GM21619 (cell line): ENCODE measurements at regions not wholly inside any gene's neighbourhood (a gene's known extent, or its start where the extent isn't known, plus 50 kb on each side); places are given as distances from the start of the nearest gene placed in this dataset.
A peak's percentile ranks its signal among the peaks of the same experiment; 100 is the strongest.

Experiments
- ATAC-seq: cut with Tn5 transposase; IDR thresholded peaks from one replicate; pipeline ENCODE4 v1.9.1; 2021; ENCODE audit not compliant: unreplicated experiment

DNA sequence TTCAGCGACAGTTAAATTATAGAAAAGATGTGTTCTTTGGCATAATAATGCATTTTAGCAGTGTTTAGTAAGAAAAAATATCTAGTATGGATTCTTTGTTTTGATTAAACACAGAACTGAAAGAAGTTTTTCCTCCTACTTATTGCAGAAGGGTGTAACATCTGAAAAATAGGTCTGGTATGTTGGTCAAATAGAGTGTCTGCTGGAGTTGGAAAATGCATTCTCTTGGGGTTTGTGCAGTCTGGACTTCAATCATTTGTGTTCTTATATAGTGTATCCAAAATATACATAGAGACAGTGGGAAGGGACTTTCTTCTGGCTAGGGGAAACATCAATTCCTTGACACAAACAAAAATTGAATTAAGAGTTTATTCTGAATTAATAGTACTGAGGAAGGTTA, 132.4 kb upstream of the MAN1A1 start:
- no peak for ATAC-seq

DNA sequence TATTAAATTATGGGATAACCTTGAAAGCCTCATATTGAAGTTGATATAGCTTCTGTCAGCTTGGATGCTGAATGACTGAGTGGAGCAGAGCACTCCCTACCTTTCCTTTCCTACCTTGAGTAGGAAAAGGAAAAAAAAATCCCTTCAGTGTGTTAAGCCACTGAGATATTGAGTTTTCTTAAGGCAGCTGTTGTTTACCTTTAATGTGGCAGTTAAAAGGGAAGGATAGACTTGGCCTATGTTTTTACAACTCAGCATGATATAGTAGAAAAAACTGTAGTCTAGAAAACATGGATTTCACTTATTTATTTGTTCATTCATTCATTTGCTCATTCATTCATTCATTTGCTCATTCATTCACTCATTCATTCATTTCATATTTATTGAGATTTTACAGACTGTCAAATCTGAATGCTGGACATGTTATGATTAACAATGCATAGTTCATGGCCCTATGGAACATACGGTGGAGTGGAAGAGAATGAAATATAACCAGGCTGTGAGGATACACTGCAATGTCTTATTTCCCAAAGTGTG, 131.5 kb upstream of the MAN1A1 start:
- no peak for ATAC-seq

GRCh38 chr6:119479860-119480655, 130.5 kb upstream of the MAN1A1 start:
- no peak for ATAC-seq

DNA sequence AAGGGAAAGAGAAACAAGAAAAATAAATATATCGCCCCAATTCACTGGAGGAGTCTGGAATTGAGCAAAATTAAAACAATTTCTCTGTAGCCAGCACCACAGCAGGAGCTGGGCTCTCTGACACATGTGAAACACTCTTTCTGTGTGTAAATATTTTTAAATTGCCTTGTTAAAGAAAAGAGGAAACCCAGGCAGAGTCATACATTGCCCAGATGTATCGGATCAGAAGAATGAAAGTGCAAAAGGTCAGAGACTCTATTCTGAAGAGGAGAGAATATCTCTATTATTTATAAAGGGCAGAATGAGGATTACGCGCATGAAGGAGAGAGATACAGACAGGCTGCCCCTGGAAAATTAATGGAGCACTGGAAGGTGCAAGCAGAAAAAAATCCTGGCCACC, 127.0 kb upstream of the MAN1A1 start:
- ATAC-seq = peak; percentile 89

- ATAC-seq = no peak
These were observed 126.5 kb upstream of the MAN1A1 start for GRCh38 chr6:119476024-119476423.

GRCh38 chr6:119470893-119471542, 121.5 kb upstream of the MAN1A1 start:
- ATAC-seq = peak; percentile 61

GRCh38 chr6:119467488-119468081, 118.0 kb upstream of the MAN1A1 start:
- no peak for ATAC-seq

DNA sequence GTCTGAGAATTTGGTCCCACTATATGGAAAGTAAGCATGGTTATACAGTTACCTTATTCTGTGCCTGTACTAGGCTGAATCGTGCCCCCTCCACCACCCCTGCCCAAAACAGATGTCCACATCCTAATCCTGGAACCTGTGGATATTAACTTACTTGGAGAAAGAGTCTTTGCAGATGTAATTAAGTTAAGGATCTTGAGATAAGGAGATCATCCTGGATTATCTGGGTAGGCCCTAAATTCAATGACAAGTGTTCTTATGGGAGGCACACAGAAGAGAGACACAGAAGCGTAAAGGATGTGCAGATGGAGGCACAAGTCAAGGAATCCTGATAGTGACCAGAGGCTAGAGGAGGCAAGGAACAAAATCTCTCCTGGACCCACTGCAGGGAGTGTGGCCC, 116.7 kb upstream of the MAN1A1 start:
- ATAC-seq = no peak

DNA sequence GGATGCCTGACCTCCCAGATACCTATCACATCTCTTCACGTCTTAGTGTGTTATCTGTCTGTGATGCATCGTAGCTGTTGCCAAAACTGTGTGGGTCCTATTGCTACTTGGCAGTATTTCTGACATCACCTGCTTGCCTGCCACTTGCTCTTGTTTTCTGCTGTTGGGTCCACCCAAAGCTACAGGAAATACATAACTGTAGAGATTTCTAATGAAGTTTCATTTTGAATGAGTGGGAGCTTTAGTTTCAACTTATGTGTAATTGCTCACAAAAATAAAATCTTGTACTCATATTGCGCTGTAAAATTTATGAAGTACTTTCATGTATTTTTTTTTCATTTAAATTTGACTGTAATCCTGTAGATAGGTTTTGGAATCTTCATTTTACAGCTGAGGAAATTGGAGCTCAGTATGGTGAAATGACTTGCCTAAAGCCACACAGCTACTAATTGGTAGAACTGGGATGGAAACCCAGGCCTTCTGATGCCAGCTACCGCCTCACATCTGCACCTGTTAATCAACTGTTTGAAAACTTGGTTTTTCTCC, 113.6 kb upstream of the MAN1A1 start:
- ATAC-seq = peak; percentile 73

DNA sequence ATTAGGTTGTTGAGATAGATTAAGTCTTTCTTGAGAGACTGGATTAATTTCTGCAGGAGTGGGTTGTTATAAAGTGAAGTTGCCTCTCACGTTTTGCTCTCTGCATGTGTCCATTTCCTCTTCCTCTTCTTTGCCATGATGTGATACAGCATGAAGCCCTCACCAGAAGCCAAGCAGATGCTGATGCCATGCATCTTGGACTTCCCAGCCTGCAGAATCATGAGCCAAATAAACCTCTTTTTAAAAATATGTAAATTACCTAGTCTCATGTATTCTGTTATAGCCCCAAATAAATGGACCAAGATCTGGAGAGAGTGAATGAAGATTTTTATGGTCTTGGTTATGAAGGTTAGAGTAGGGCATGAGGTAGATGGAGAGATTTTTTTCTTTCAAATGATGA, 111.6 kb upstream of the MAN1A1 start:
- no peak for ATAC-seq

- peak; percentile 65 for ATAC-seq
These were observed 109.8 kb upstream of the MAN1A1 start for GRCh38 chr6:119459207-119459974.

DNA sequence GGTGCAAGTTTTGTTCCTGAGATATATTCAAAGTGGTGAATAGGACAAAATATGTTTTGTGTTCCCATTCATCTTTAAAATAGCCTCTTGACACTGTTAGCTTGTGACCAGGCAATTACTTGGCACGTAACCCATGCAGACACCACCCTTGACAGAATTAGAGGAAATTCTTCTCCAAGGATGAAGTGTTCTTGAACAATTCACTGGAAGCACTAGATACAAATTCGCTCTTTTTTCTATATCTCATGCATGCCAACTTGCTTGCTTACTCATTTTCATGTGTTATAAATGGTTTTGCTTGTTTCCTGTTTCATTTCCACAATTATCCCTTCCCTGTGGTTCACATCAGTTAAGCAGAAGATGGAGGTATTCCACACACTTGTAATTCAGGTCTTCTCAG, 105.2 kb upstream of the MAN1A1 start:
- ATAC-seq = no peak

DNA sequence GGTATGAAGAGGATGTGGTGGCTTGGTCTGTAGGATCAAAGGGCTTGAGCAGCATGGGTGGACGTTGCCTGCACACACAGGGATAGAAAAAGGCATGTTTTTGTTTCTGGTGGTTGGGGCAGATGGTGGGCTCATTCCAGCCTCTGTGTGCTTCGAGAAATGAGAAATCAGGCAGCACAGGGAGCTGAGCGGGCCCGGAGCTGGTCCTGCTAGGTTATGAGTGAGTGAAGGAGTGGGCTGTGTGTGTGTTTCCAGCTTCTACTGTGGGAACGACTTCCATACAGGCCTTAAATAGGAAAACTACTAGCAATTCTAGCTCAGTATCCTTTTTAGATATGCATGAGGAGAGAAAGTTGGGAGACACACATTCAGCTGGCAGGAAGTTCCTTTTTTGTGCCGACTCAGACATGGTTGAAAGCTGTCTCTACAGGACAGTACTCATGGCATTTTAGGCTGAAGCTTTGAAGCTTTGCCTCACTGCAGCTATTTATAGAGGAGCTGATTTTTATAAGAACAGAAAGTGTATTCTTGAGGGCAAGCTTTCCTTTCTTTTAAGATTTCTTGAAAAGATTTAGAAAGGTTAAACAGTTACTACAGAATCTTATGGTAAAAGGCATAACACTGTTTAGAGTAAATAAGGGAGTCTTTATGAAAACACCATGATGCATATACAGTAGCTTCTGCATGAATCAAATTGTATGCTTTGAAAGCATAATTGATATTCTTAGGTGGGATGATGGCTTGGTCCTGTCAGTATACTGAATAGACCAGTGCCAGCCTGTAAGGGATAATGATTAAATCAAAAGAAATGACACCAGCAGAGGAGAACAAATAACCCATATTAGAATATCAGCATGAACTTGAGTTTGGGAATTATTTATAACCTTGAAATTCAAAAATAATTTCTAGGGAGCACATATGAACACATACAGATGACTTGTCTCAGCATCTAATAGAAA, 104.0 kb upstream of the MAN1A1 start:
- ATAC-seq = no peak

DNA sequence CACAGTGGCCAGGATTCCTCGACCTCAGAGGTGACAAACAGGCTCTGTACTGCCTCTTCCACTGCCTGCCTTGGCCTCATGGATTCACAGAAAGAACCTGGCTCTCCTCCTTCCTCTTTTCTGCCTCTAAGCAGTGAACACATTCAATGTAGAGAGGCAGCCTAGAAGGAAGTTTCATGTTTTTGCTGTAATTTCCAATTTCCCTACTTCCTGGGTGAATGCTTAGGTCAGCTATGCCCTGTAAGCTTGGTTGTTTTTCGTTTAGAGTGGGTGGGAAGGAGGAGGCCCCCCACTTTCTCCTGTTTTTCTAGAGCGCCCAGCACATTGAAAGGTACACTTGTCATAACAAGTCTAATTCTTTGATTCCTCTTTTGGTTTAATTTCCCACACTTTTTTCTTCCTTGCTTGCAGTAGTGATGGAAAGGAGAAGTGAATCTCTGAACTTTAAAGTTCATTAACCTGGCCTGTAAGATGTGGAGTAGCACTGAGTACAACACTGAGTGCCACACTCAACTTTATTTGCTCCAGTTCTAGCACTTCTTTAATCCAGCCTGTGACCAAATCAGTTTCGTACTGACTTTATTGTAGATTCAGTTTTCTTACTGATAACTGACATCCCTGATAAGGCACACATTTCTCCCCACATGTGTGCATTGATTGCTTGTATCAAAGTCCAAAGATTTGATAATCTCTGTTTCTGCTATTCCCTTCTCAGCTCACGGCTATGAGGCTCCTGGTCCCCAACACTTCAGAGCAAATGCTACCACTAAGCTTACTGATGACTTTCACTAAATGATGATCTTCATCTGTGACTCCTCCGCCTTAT, 100.0 kb upstream of the MAN1A1 start:
- no peak for ATAC-seq

DNA sequence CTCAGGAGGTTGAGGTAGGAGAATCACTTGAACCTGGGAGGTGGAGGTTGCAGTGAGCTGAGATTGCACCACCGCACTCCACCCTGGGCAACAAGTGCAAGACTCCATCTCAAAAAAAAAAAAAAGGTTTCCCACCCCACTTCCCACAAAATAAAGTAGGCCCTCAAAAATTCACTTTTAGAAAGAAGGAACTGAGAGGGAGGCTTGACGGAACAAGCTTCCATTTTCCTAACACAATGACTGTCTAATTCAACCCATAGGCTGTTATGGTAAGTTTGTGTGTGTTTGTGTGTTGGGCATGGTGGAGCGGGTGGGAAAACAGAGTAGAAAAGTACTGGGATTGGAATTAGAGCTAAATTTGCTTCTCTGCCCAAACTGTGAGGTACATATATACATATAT, 98.4 kb upstream of the MAN1A1 start:
- no peak for ATAC-seq

GRCh38 chr6:119446609-119447008, 97.0 kb upstream of the MAN1A1 start:
- no peak for ATAC-seq

- no peak for ATAC-seq
These were observed 96.6 kb upstream of the MAN1A1 start for GRCh38 chr6:119446115-119446554.

- ATAC-seq = no peak
These were observed 96.1 kb upstream of the MAN1A1 start for GRCh38 chr6:119445666-119446065.
